Keratinocyte (primary cell): ENCODE measurements at regions not wholly inside any gene's neighbourhood (a gene's known extent, or its start where the extent isn't known, plus 50 kb on each side); places are given as distances from the start of the nearest gene placed in this dataset.

Experiments used
- DNase-seq: peaks from one replicate; pipeline ENCODE4 v3.0.0-alpha.2; 2011; ENCODE audit warnings: low read depth, missing footprints, low spot score
- FAIRE-seq: peaks from 2 replicates; lab custom pipeline; 2011; peaks lifted over from hg19 to GRCh38; lab: Jason Lieb, UNC
- H2AFZ ChIP-seq: 2 replicates; pipeline ENCODE4 v1.6.0; 2012; ENCODE audit warnings: low read length, control low read depth, inconsistent platforms; ENCODE audit not compliant: control insufficient read depth
- H3K27ac ChIP-seq: 2 replicates; pipeline ENCODE4 v1.5.1; 2011; ENCODE audit warnings: low read length; ENCODE audit not compliant: control insufficient read depth, insufficient read depth
- H3K27me3 ChIP-seq: 3 replicates; pipeline ENCODE4 v1.6.0; 2011; ENCODE audit warnings: low read length; ENCODE audit not compliant: control insufficient read depth, insufficient read depth; ENCODE audit errors: extremely low read depth
- H3K36me3 ChIP-seq, 2 experiments: 2 replicates in 1 of 2; 3 replicates in 1 of 2; pipeline ENCODE4 v1.5.1; 2011; ENCODE audit warnings: low read length in 2 of 2, mild to moderate bottlenecking in 1 of 2; ENCODE audit not compliant: control insufficient read depth in 2 of 2, insufficient read depth in 2 of 2; ENCODE audit errors: extremely low read depth in 1 of 2
- H3K4me1 ChIP-seq: 3 replicates; pipeline ENCODE4 v1.5.1; 2011; ENCODE audit warnings: low read length; ENCODE audit not compliant: control insufficient read depth, insufficient read depth; ENCODE audit errors: extremely low read depth
- H3K4me2 ChIP-seq: 3 replicates; pipeline ENCODE4 v1.6.0; 2011; ENCODE audit warnings: low read depth, low read length; ENCODE audit not compliant: control insufficient read depth, insufficient read depth; ENCODE audit errors: extremely low read depth
- H3K4me3 ChIP-seq, 3 experiments: fragments of 200-600 bp in 1 of 3; sonication (generic) in 1 of 3; 2 replicates in 2 of 3; 3 replicates in 1 of 3; pipeline ENCODE4 v1.5.1; 2011 to 2016; ENCODE audit warnings: low read length in 3 of 3, mild to moderate bottlenecking in 3 of 3, control low read depth in 2 of 3, inconsistent platforms in 1 of 3, low read depth in 1 of 3, mixed read lengths in 1 of 3, mixed run types in 1 of 3, moderate library complexity in 1 of 3; ENCODE audit not compliant: control insufficient read depth in 2 of 3, insufficient read depth in 2 of 3; ENCODE audit errors: extremely low read depth in 1 of 3
- H3K79me2 ChIP-seq: 2 replicates; pipeline ENCODE4 v1.6.0; 2012; ENCODE audit warnings: low read length; ENCODE audit not compliant: control insufficient read depth, insufficient read depth
- H3K9ac ChIP-seq: 3 replicates; pipeline ENCODE4 v1.6.0; 2011; ENCODE audit warnings: low read length; ENCODE audit not compliant: control insufficient read depth, insufficient read depth; ENCODE audit errors: extremely low read depth
- H3K9me1 ChIP-seq: 3 replicates; pipeline ENCODE4 v1.6.0; 2011; ENCODE audit warnings: low read length; ENCODE audit not compliant: control insufficient read depth, insufficient read depth; ENCODE audit errors: extremely low read depth
- H3K9me3 ChIP-seq: 2 replicates; pipeline ENCODE4 v1.5.1; 2012; ENCODE audit warnings: low read depth, low read length; ENCODE audit not compliant: control insufficient read depth
- H4K20me1 ChIP-seq: 3 replicates; pipeline ENCODE4 v1.6.0; 2011; ENCODE audit warnings: low read length; ENCODE audit not compliant: control insufficient read depth, insufficient read depth; ENCODE audit errors: extremely low read depth
- CTCF ChIP-seq, 3 experiments: IDR thresholded peaks in 1 of 3; conservative IDR thresholded peaks in 1 of 3; optimal IDR thresholded peaks in 1 of 3; 2 replicates in 2 of 3; 3 replicates in 1 of 3; pipeline versions ENCODE3 to v1.5.1; 2011; ENCODE audit warnings: low read length in 3 of 3, mild to moderate bottlenecking in 3 of 3, moderate library complexity in 2 of 3, control low read depth in 1 of 3, inconsistent platforms in 1 of 3; ENCODE audit not compliant: insufficient read depth in 2 of 3; ENCODE audit errors: extremely low read depth in 1 of 3
- EZH2 ChIP-seq: IDR thresholded peaks from one replicate; pipeline ENCODE4 v1.6.1; 2012; ENCODE audit warnings: inconsistent platforms, mild to moderate bottlenecking, low read length, moderate library complexity
- dilution Hi-C: fragments of 300-500 bp; cut with MboI; formaldehyde crosslinking; loops from one replicate; pipeline ENCODE4 v1.7.0; 2020; ENCODE audit warnings: low sequenced_read_pairs; ENCODE audit not compliant: extremely low pct_ligation_motif_present

GRCh38 chr2:65565681-65566080, 133.3 kb upstream of the SPRED2 start:
- Histone ChIP-seq H3K4me2 (peak overlapping the region; percentile 99), H3K9me3 (no peaks in the 10 kb centered on the region), H3K79me2 (no peaks in the 10 kb centered on the region), H4K20me1 (no peaks in the 10 kb centered on the region), H3K36me3 (no peaks in the 10 kb centered on the region), H3K9ac (peak overlapping the region; percentile 96), H3K9me1 (no peaks in the 10 kb centered on the region), H3K4me3 (no peak overlapping the region), H3K27me3 (no peaks in the 10 kb centered on the region), H2AFZ (peak overlapping the region; percentile 78), H3K4me1 (peaks cover 25% of the 10 kb centered on the region), H3K27ac (peak overlapping the region; percentile 99)
- dilution Hi-C loops = no loop called here
- FAIRE-seq (no peak), DNase-seq (no peak)
- TF ChIP-seq CTCF (optimal IDR thresholded peaks at IDR 0.05 in 1 of 3, IDR thresholded peaks at IDR 0.05 in 1 of 3, conservative IDR thresholded peaks at IDR 0.05 in 1 of 3; ENCODE audit: extremely low read depth in 1 of 3, insufficient read depth in 2 of 3, low read length in 3 of 3) (no peak), EZH2 (no peak)

- H2AFZ ChIP-seq = no peak overlapping the region
- H3K4me3 ChIP-seq = no peak overlapping the region
- H3K79me2 ChIP-seq = no peaks in the 10 kb centered on the region
- FAIRE-seq (no peak), DNase-seq (no peak)
- dilution Hi-C loops = no loop called here
- H3K9me3 ChIP-seq = no peaks in the 10 kb centered on the region
- no peaks in the 10 kb centered on the region for H4K20me1 ChIP-seq
- TF ChIP-seq EZH2 (no peak), CTCF (optimal IDR thresholded peaks at IDR 0.05 in 1 of 3, IDR thresholded peaks at IDR 0.05 in 1 of 3, conservative IDR thresholded peaks at IDR 0.05 in 1 of 3; ENCODE audit: extremely low read depth in 1 of 3, insufficient read depth in 2 of 3, low read length in 3 of 3) (no peak)
- no peaks in the 10 kb centered on the region for H3K36me3 ChIP-seq
- no peaks in the 10 kb centered on the region for H3K9me1 ChIP-seq
- peaks cover 25% of the 10 kb centered on the region for H3K4me1 ChIP-seq
- no peaks in the 10 kb centered on the region for H3K27me3 ChIP-seq
- no peak overlapping the region for H3K4me2 ChIP-seq
- no peak overlapping the region for H3K27ac ChIP-seq
- no peak overlapping the region for H3K9ac ChIP-seq
These were observed 131.9 kb upstream of the SPRED2 start for GRCh38 chr2:65564299-65564698.
